GM23338 (cell line): ENCODE measurements at regions not wholly inside any gene's neighbourhood (a gene's known extent, or its start where the extent isn't known, plus 50 kb on each side); places are given as distances from the start of the nearest gene placed in this dataset.

Source experiments
- EZH2 ChIP-seq: fragments of 200-600 bp; sonication (generic); IDR thresholded peaks from one replicate; pipeline ENCODE4 v1.8.0; 2017; ENCODE audit warnings: antibody characterized with exemption, mild to moderate bottlenecking, low read depth; ENCODE audit not compliant: unreplicated experiment
- POLR2AphosphoS5 ChIP-seq: IDR thresholded peaks from 2 replicates; pipeline ENCODE4 v1.6.1; 2016; ENCODE audit warnings: antibody characterized with exemption, low read depth
- TF ChIP-seq, protein P1 (sequence below), 2 experiments: fragments of 200-600 bp in 1 of 2; sonication (generic) in 1 of 2; conservative IDR thresholded peaks; 2 replicates each; pipeline versions ENCODE4 v1.5.1 to v1.6.1; 2016 to 2017; ENCODE audit warnings: antibody characterized with exemption in 2 of 2, low read depth in 2 of 2, mild to moderate bottlenecking in 2 of 2, moderate library complexity in 1 of 2

DNA sequence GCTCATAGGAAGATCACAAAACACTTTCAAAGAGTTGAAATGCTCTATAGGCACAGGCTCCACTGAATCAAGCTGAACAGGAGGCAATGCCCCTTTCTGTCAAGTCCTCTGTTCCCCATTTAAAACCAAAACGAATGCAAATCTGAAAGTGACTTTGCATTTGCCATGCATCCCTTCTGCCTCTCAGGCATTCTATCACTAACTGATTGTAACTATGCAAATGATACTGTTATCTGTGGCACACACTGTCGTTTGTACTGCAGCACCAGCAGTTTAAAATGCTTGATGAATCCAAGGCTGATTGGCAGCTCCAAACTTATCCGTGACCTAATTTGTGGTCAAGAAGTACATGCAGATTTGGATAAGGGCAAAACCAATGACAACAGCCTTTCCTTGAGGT, 1067.5 kb upstream of the MAP3K7 start:
- TF ChIP-seq EZH2 = no peak
- TF ChIP-seq, protein P1, sequence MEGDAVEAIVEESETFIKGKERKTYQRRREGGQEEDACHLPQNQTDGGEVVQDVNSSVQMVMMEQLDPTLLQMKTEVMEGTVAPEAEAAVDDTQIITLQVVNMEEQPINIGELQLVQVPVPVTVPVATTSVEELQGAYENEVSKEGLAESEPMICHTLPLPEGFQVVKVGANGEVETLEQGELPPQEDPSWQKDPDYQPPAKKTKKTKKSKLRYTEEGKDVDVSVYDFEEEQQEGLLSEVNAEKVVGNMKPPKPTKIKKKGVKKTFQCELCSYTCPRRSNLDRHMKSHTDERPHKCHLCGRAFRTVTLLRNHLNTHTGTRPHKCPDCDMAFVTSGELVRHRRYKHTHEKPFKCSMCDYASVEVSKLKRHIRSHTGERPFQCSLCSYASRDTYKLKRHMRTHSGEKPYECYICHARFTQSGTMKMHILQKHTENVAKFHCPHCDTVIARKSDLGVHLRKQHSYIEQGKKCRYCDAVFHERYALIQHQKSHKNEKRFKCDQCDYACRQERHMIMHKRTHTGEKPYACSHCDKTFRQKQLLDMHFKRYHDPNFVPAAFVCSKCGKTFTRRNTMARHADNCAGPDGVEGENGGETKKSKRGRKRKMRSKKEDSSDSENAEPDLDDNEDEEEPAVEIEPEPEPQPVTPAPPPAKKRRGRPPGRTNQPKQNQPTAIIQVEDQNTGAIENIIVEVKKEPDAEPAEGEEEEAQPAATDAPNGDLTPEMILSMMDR (conservative IDR thresholded peaks at IDR 0.05; ENCODE audit: low read depth in 2 of 2) = no peak
- TF ChIP-seq POLR2AphosphoS5 = no peak
